Epithelial cell of esophagus (primary cell): ENCODE measurements at regions not wholly inside any gene's neighbourhood (a gene's known extent, or its start where the extent isn't known, plus 50 kb on each side); places are given as distances from the start of the nearest gene placed in this dataset.

Experiments used
- DNase-seq: peaks from one replicate; pipeline ENCODE4 v3.0.0; 2010; ENCODE audit warnings: low read depth
- H3K4me3 ChIP-seq: 2 replicates; pipeline ENCODE4 v1.5.1; 2011; ENCODE audit warnings: mild to moderate bottlenecking, low read length, control low read depth
- CTCF ChIP-seq: IDR thresholded peaks from 2 replicates; pipeline ENCODE4 v1.5.1; 2011; ENCODE audit warnings: low read depth, mild to moderate bottlenecking, low read length, control low read depth, inconsistent platforms; ENCODE audit not compliant: insufficient read depth; ENCODE audit errors: missing control alignments

GRCh38 chr4:144223149-144223548, 82.6 kb upstream of the GYPA start:
- no peak for TF ChIP-seq CTCF
- no peak overlapping the region for H3K4me3 ChIP-seq
- no peak for DNase-seq

- no peak for TF ChIP-seq CTCF
- H3K4me3 ChIP-seq, result no peak overlapping the region
- no peak for DNase-seq
Measured at GRCh38 chr4:144223661-144224060, 83.1 kb upstream of the GYPA start.

GRCh38 chr4:144259285-144259684, 118.8 kb upstream of the GYPA start:
- H3K4me3 ChIP-seq, result no peak overlapping the region
- TF ChIP-seq CTCF, result no peak
- no peak for DNase-seq

- no peak for TF ChIP-seq CTCF
- no peak overlapping the region for H3K4me3 ChIP-seq
- peak; percentile 55 for DNase-seq
Measured at GRCh38 chr4:144267084-144267483, 126.6 kb upstream of the GYPA start.

- TF ChIP-seq CTCF, result no peak
- no peak overlapping the region for H3K4me3 ChIP-seq
- peak; percentile 73 for DNase-seq
Measured at GRCh38 chr4:144280688-144281087, 140.2 kb upstream of the GYPA start.

GRCh38 chr4:144283526-144283925, 143.0 kb upstream of the GYPA start:
- H3K4me3 ChIP-seq, result no peak overlapping the region
- no peak for DNase-seq
- no peak for TF ChIP-seq CTCF

GRCh38 chr4:144284026-144284425, 143.5 kb upstream of the GYPA start:
- no peak overlapping the region for H3K4me3 ChIP-seq
- no peak for DNase-seq
- no peak for TF ChIP-seq CTCF
